ENCODE measurements at regions not wholly inside any gene's neighbourhood (a gene's known extent, or its start where the extent isn't known, plus 50 kb on each side); places are given as distances from the start of the nearest gene placed in this dataset.

GRCh38 chr2:17196380-17196779 lies 321.9 kb downstream of the RAD51AP2 start:
- no peaks in the 10 kb centered on the region for H3K4me1 Mint-ChIP-seq
- no peak for ATAC-seq
- H3K27me3 ChIP-seq (ENCODE audit: insufficient read depth), result no peaks in the 10 kb centered on the region

GRCh38 chr2:17195016-17195415 lies 323.2 kb downstream of the RAD51AP2 start:
- H3K4me3 Mint-ChIP-seq, result no peak overlapping the region
- no peaks in the 10 kb centered on the region for H3F3A ChIP-seq (replicated peaks; ENCODE audit: low read depth)
- no peak overlapping the region for H3K4me3 ChIP-seq
- no peaks in the 10 kb centered on the region for H3K36me3 Mint-ChIP-seq (ENCODE audit: low read depth)
- H4K20me1 ChIP-seq (replicated peaks; ENCODE audit: insufficient read depth), result no peaks in the 10 kb centered on the region
- H3K9me2 ChIP-seq (ENCODE audit: insufficient read depth), result no peaks in the 10 kb centered on the region
- H3K4me1 Mint-ChIP-seq, result peaks cover 7% of the 10 kb centered on the region
- H3K4me1 ChIP-seq (ENCODE audit: insufficient read depth), result no peaks in the 10 kb centered on the region
- H3K27ac Mint-ChIP-seq, result no peak overlapping the region; the same call in 1 of the 2 replicates
- no peaks in the 10 kb centered on the region for H3K36me3 ChIP-seq (ENCODE audit: insufficient read depth)
- no peaks in the 10 kb centered on the region for H3K27me3 Mint-ChIP-seq (ENCODE audit: insufficient read depth, low read depth, poor library complexity)
- H2AFZ ChIP-seq, result no peak overlapping the region
- ATAC-seq, result no peak
- H3K9me3 Mint-ChIP-seq, result no peaks in the 10 kb centered on the region
- no peak overlapping the region for H3K4me2 ChIP-seq
- no peak overlapping the region for H3K27ac ChIP-seq (ENCODE audit: low read depth)
- H3K79me2 ChIP-seq (replicated peaks; ENCODE audit: insufficient read depth), result no peaks in the 10 kb centered on the region
- no peaks in the 10 kb centered on the region for H3K27me3 ChIP-seq (ENCODE audit: insufficient read depth)
- DNase-seq (ENCODE audit: low spot score), result no peak
- TF ChIP-seq, protein P1, sequence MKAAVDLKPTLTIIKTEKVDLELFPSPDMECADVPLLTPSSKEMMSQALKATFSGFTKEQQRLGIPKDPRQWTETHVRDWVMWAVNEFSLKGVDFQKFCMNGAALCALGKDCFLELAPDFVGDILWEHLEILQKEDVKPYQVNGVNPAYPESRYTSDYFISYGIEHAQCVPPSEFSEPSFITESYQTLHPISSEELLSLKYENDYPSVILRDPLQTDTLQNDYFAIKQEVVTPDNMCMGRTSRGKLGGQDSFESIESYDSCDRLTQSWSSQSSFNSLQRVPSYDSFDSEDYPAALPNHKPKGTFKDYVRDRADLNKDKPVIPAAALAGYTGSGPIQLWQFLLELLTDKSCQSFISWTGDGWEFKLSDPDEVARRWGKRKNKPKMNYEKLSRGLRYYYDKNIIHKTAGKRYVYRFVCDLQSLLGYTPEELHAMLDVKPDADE (IDR thresholded peaks at IDR 0.05), result no peak
- TF ChIP-seq CREB1 (CRISPR knock-in tag; IDR thresholded peaks at IDR 0.05; ENCODE audit: low read depth), result no peak
- TF ChIP-seq ZNF114 (CRISPR knock-in tag; IDR thresholded peaks at IDR 0.05), result no peak
- no peak for TF ChIP-seq JUNB (IDR thresholded peaks at IDR 0.05; ENCODE audit: unreplicated experiment)
- TF ChIP-seq, protein P2, sequence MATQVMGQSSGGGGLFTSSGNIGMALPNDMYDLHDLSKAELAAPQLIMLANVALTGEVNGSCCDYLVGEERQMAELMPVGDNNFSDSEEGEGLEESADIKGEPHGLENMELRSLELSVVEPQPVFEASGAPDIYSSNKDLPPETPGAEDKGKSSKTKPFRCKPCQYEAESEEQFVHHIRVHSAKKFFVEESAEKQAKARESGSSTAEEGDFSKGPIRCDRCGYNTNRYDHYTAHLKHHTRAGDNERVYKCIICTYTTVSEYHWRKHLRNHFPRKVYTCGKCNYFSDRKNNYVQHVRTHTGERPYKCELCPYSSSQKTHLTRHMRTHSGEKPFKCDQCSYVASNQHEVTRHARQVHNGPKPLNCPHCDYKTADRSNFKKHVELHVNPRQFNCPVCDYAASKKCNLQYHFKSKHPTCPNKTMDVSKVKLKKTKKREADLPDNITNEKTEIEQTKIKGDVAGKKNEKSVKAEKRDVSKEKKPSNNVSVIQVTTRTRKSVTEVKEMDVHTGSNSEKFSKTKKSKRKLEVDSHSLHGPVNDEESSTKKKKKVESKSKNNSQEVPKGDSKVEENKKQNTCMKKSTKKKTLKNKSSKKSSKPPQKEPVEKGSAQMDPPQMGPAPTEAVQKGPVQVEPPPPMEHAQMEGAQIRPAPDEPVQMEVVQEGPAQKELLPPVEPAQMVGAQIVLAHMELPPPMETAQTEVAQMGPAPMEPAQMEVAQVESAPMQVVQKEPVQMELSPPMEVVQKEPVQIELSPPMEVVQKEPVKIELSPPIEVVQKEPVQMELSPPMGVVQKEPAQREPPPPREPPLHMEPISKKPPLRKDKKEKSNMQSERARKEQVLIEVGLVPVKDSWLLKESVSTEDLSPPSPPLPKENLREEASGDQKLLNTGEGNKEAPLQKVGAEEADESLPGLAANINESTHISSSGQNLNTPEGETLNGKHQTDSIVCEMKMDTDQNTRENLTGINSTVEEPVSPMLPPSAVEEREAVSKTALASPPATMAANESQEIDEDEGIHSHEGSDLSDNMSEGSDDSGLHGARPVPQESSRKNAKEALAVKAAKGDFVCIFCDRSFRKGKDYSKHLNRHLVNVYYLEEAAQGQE (IDR thresholded peaks at IDR 0.05; ENCODE audit: unreplicated experiment), result no peak
- TF ChIP-seq EZH2 (IDR thresholded peaks at IDR 0.05; ENCODE audit: low read depth, unreplicated experiment), result no peak
- TF ChIP-seq POLR2AphosphoS5 (IDR thresholded peaks at IDR 0.05; ENCODE audit: low read depth), result no peak
- TF ChIP-seq ZNF331 (CRISPR knock-in tag; IDR thresholded peaks at IDR 0.05; ENCODE audit: low read depth), result no peak
- TF ChIP-seq EZH2phosphoT487 (IDR thresholded peaks at IDR 0.05; ENCODE audit: unreplicated experiment), result no peak
- TF ChIP-seq CTCF (conservative IDR thresholded peaks at IDR 0.05; ENCODE audit: low read depth in 2 of 2), result no peak
- TF ChIP-seq NANOG (IDR thresholded peaks at IDR 0.05; ENCODE audit: borderline replicate concordance), result no peak

More at GRCh38 chr2:17196380-17196779, 321.9 kb downstream of the RAD51AP2 start:
- Histone ChIP-seq H3K4me2 (no peak overlapping the region), H3K9me2 (ENCODE audit: insufficient read depth) (no peaks in the 10 kb centered on the region), H2AFZ (0 out of 2 replicates have a peak overlapping the region, but pooled peaks have one; percentile 52), H3K27ac (ENCODE audit: low read depth) (no peak overlapping the region), H3K4me3 (no peak overlapping the region), H3K79me2 (replicated peaks; ENCODE audit: insufficient read depth) (no peaks in the 10 kb centered on the region), H3K36me3 (ENCODE audit: insufficient read depth) (no peaks in the 10 kb centered on the region), H3F3A (replicated peaks; ENCODE audit: low read depth) (no peaks in the 10 kb centered on the region), H3K4me1 (ENCODE audit: insufficient read depth) (no peaks in the 10 kb centered on the region), H4K20me1 (replicated peaks; ENCODE audit: insufficient read depth) (no peaks in the 10 kb centered on the region)
- TF ChIP-seq JUNB (IDR thresholded peaks at IDR 0.05; ENCODE audit: unreplicated experiment) (no peak), EZH2phosphoT487 (IDR thresholded peaks at IDR 0.05; ENCODE audit: unreplicated experiment) (no peak)
- Mint-ChIP-seq H3K4me3 (no peak overlapping the region), H3K36me3 (ENCODE audit: low read depth) (no peaks in the 10 kb centered on the region), H3K9me3 (no peaks in the 10 kb centered on the region), H3K27ac (no peak overlapping the region), H3K27me3 (ENCODE audit: insufficient read depth, low read depth, poor library complexity) (no peaks in the 10 kb centered on the region)
- no peak for DNase-seq (ENCODE audit: low spot score)

Data from GM23338 (cell line).